GM23338 (cell line): ENCODE measurements at regions not wholly inside any gene's neighbourhood (a gene's known extent, or its start where the extent isn't known, plus 50 kb on each side); places are given as distances from the start of the nearest gene placed in this dataset.

Experiments
- ATAC-seq: fragments of 200-7000 bp; cut with Tn5 transposase; 3 replicates; pipeline ENCODE4 v1.9.1; 2020
- DNase-seq: peaks from one replicate; pipeline ENCODE4 v3.0.0-alpha.2; 2015; ENCODE audit warnings: low spot score
- H2AFZ ChIP-seq: fragments of 200-600 bp; sonication (generic); 2 replicates; pipeline ENCODE4 v1.8.0; 2016; ENCODE audit warnings: antibody characterized with exemption, mild to moderate bottlenecking, moderate library complexity
- H3F3A ChIP-seq: fragments of 200-600 bp; sonication (generic); replicated peaks from 2 replicates; pipeline ENCODE4 v1.8.0; 2017; ENCODE audit warnings: antibody characterized with exemption, mixed run types, low read depth
- H3K27ac ChIP-seq: fragments of 200-600 bp; sonication (generic); 2 replicates; pipeline ENCODE4 v1.6.1; 2016; ENCODE audit warnings: low read depth
- H3K27me3 ChIP-seq: fragments of 200-600 bp; sonication (generic); 2 replicates; pipeline ENCODE4 v1.8.0; 2016; ENCODE audit warnings: mild to moderate bottlenecking, mixed run types, moderate library complexity; ENCODE audit not compliant: insufficient read depth
- H3K36me3 ChIP-seq: fragments of 200-600 bp; sonication (generic); 2 replicates; pipeline ENCODE4 v1.8.0; 2016; ENCODE audit warnings: mild to moderate bottlenecking; ENCODE audit not compliant: insufficient read depth
- H3K4me1 ChIP-seq: fragments of 200-600 bp; sonication (generic); 2 replicates; pipeline ENCODE4 v1.8.0; 2016; ENCODE audit warnings: mild to moderate bottlenecking, moderate library complexity; ENCODE audit not compliant: insufficient read depth
- H3K4me2 ChIP-seq: fragments of 200-600 bp; sonication (generic); 2 replicates; pipeline ENCODE4 v1.7.1; 2017; ENCODE audit warnings: mixed run types
- H3K4me3 ChIP-seq: fragments of 200-600 bp; sonication (generic); 2 replicates; pipeline ENCODE4 v1.6.1; 2016; ENCODE audit warnings: mixed run types
- H3K79me2 ChIP-seq: fragments of 200-600 bp; sonication (generic); replicated peaks from 2 replicates; pipeline ENCODE4 v1.8.0; 2017; ENCODE audit warnings: mild to moderate bottlenecking; ENCODE audit not compliant: insufficient read depth
- H3K9me2 ChIP-seq: fragments of 200-600 bp; sonication (generic); 2 replicates; pipeline ENCODE4 v1.8.0; 2017; ENCODE audit not compliant: insufficient read depth
- H4K20me1 ChIP-seq: fragments of 200-600 bp; sonication (generic); replicated peaks from 2 replicates; pipeline ENCODE4 v1.8.0; 2017; ENCODE audit warnings: mild to moderate bottlenecking; ENCODE audit not compliant: insufficient read depth
- H3K27ac Mint-ChIP-seq: 2 replicates; pipeline ENCODE4 v1.8.0; 2020; ENCODE audit warnings: inconsistent platforms, mild to moderate bottlenecking, moderate library complexity, mixed read lengths
- H3K27me3 Mint-ChIP-seq: 3 replicates; pipeline ENCODE4 v1.8.0; 2022; ENCODE audit warnings: low read depth, mild to moderate bottlenecking, moderate library complexity, mixed read lengths, inconsistent platforms; ENCODE audit not compliant: insufficient read depth, poor library complexity
- H3K36me3 Mint-ChIP-seq: 3 replicates; pipeline ENCODE4 v1.8.0; 2021; ENCODE audit warnings: low read depth, mild to moderate bottlenecking, inconsistent platforms, moderate library complexity, mixed read lengths
- H3K4me1 Mint-ChIP-seq: 3 replicates; pipeline ENCODE4 v1.8.0; 2020; ENCODE audit warnings: mild to moderate bottlenecking, inconsistent platforms, mixed read lengths
- H3K4me3 Mint-ChIP-seq: 3 replicates; pipeline ENCODE4 v1.8.0; 2021; ENCODE audit warnings: moderate library complexity, mild to moderate bottlenecking, inconsistent platforms, mixed read lengths
- H3K9me3 Mint-ChIP-seq: 3 replicates; pipeline ENCODE4 v1.8.0; 2020; ENCODE audit warnings: moderate library complexity, mild to moderate bottlenecking, inconsistent platforms, mixed read lengths
- CREB1 ChIP-seq: fragments of 250-450 bp; sonication (Bioruptor Pico); IDR thresholded peaks from 2 replicates; pipeline ENCODE4 v1.5.0; 2020; ENCODE audit warnings: low read depth, mild to moderate bottlenecking, moderate library complexity
- CTCF ChIP-seq, 2 experiments: fragments of 200-600 bp in 1 of 2; sonication (generic) in 1 of 2; conservative IDR thresholded peaks; 2 replicates each; pipeline versions ENCODE4 v1.5.1 to v1.6.1; 2016 to 2017; ENCODE audit warnings: antibody characterized with exemption in 2 of 2, low read depth in 2 of 2, mild to moderate bottlenecking in 2 of 2, moderate library complexity in 1 of 2
- EZH2phosphoT487 ChIP-seq: fragments of 200-600 bp; sonication (generic); IDR thresholded peaks from one replicate; pipeline ENCODE4 v1.8.1; 2018; ENCODE audit warnings: antibody characterized with exemption; ENCODE audit not compliant: unreplicated experiment
- JUNB ChIP-seq: IDR thresholded peaks from one replicate; pipeline ENCODE4 v1.6.1; 2016; ENCODE audit warnings: antibody characterized with exemption; ENCODE audit not compliant: unreplicated experiment
- NANOG ChIP-seq: IDR thresholded peaks from 2 replicates; pipeline ENCODE4 v1.6.1; 2016; ENCODE audit warnings: antibody characterized with exemption, borderline replicate concordance
- REST ChIP-seq: IDR thresholded peaks from one replicate; pipeline ENCODE4 v1.6.1; 2018; ENCODE audit warnings: antibody characterized with exemption; ENCODE audit not compliant: unreplicated experiment
- STAT1 ChIP-seq: IDR thresholded peaks from one replicate; pipeline ENCODE4 v1.6.1; 2016; ENCODE audit warnings: antibody characterized with exemption; ENCODE audit not compliant: unreplicated experiment
- ZNF114 ChIP-seq: fragments of 250-450 bp; sonication (Bioruptor Pico); IDR thresholded peaks from 2 replicates; pipeline ENCODE4 v1.5.0; 2020; ENCODE audit warnings: mild to moderate bottlenecking, moderate library complexity
- TF ChIP-seq, protein P1 (sequence below): fragments of 250-450 bp; sonication (Bioruptor Pico); IDR thresholded peaks from 2 replicates; pipeline ENCODE4 v1.5.0; 2020; ENCODE audit warnings: mild to moderate bottlenecking, moderate library complexity

DNA sequence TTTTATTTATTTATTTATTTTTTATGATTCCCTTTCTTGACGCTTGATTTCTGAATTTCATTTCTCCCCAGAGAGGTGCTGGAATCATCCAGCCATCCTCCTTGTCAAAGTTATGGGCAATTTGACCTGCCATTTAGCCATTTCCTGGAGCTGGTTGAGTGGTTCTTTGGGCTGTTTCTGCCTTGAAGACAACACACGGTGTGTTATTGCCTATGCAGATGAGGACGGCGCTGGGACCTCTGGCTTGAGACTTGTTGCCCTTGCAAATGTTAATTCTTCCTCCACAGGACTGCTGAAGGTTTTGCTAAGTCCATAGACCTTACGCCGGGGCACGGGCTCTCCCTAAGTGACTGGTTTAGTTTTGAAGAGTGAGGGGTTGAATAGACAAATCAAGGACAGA lies 147.9 kb upstream of the PLET1 start (continued):
- TF ChIP-seq, protein P1, sequence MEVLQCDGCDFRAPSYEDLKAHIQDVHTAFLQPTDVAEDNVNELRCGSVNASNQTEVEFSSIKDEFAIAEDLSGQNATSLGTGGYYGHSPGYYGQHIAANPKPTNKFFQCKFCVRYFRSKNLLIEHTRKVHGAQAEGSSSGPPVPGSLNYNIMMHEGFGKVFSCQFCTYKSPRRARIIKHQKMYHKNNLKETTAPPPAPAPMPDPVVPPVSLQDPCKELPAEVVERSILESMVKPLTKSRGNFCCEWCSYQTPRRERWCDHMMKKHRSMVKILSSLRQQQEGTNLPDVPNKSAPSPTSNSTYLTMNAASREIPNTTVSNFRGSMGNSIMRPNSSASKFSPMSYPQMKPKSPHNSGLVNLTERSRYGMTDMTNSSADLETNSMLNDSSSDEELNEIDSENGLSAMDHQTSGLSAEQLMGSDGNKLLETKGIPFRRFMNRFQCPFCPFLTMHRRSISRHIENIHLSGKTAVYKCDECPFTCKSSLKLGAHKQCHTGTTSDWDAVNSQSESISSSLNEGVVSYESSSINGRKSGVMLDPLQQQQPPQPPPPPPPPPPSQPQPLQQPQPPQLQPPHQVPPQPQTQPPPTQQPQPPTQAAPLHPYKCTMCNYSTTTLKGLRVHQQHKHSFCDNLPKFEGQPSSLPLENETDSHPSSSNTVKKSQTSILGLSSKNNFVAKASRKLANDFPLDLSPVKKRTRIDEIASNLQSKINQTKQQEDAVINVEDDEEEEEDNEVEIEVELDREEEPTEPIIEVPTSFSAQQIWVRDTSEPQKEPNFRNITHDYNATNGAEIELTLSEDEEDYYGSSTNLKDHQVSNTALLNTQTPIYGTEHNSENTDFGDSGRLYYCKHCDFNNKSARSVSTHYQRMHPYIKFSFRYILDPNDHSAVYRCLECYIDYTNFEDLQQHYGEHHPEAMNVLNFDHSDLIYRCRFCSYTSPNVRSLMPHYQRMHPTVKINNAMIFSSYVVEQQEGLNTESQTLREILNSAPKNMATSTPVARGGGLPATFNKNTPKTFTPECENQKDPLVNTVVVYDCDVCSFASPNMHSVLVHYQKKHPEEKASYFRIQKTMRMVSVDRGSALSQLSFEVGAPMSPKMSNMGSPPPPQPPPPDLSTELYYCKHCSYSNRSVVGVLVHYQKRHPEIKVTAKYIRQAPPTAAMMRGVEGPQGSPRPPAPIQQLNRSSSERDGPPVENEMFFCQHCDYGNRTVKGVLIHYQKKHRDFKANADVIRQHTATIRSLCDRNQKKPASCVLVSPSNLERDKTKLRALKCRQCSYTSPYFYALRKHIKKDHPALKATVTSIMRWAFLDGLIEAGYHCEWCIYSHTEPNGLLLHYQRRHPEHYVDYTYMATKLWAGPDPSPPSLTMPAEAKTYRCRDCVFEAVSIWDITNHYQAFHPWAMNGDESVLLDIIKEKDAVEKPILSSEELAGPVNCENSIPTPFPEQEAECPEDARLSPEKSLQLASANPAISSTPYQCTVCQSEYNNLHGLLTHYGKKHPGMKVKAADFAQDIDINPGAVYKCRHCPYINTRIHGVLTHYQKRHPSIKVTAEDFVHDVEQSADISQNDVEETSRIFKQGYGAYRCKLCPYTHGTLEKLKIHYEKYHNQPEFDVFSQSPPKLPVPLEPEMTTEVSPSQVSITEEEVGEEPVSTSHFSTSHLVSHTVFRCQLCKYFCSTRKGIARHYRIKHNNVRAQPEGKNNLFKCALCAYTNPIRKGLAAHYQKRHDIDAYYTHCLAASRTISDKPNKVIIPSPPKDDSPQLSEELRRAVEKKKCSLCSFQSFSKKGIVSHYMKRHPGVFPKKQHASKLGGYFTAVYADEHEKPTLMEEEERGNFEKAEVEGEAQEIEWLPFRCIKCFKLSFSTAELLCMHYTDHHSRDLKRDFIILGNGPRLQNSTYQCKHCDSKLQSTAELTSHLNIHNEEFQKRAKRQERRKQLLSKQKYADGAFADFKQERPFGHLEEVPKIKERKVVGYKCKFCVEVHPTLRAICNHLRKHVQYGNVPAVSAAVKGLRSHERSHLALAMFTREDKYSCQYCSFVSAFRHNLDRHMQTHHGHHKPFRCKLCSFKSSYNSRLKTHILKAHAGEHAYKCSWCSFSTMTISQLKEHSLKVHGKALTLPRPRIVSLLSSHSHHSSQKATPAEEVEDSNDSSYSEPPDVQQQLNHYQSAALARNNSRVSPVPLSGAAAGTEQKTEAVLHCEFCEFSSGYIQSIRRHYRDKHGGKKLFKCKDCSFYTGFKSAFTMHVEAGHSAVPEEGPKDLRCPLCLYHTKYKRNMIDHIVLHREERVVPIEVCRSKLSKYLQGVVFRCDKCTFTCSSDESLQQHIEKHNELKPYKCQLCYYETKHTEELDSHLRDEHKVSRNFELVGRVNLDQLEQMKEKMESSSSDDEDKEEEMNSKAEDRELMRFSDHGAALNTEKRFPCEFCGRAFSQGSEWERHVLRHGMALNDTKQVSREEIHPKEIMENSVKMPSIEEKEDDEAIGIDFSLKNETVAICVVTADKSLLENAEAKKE, result peak; percentile 94
- no peak for TF ChIP-seq EZH2phosphoT487
- TF ChIP-seq CREB1 (CRISPR knock-in tag), result no peak
- no peak for TF ChIP-seq JUNB
- no peak for TF ChIP-seq NANOG
- no peak for TF ChIP-seq STAT1

DNA sequence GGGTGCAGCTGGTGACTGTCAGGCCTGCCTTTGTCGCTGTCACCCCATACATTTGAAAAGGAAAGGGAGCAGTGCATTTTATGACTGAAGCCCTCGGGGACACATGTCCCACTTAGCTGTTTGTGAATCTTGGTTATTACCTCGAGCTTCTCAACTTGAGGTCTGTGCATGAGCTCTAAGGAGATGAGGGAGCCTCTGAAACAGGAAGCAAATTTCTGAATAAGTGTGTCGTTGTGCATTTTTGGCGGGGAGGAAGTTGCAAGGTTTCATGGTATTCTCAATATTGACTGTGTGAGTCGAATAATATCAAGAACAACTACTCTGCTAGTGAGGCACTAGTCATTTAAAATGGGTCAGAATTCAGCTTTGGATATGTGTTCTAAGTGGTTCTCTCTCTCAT lies 149.7 kb upstream of the PLET1 start:
- Histone ChIP-seq H3K79me2 (no peaks in the 10 kb centered on the region), H3K9me2 (peaks cover 29% of the 10 kb centered on the region), H3K4me1 (peaks cover 7% of the 10 kb centered on the region; the same call in 1 of the 2 replicates), H4K20me1 (no peaks in the 10 kb centered on the region), H3K36me3 (no peaks in the 10 kb centered on the region; the same call in 1 of the 2 replicates), H3K27me3 (no peaks in the 10 kb centered on the region), H2AFZ (no peak overlapping the region), H3K4me2 (no peak overlapping the region), H3F3A (no peaks in the 10 kb centered on the region), H3K27ac (no peak overlapping the region), H3K4me3 (no peak overlapping the region)
- peaks cover 4% of the 10 kb centered on the region for H3K27me3 Mint-ChIP-seq
- peaks cover 6% of the 10 kb centered on the region; the same call in 2 of the 3 replicates for H3K36me3 Mint-ChIP-seq
- H3K4me1 Mint-ChIP-seq, result peaks cover 11% of the 10 kb centered on the region
- DNase-seq, result no peak
- ATAC-seq, result no peak
- H3K9me3 Mint-ChIP-seq, result peaks cover 16% of the 10 kb centered on the region
- H3K27ac Mint-ChIP-seq, result no peak overlapping the region
- H3K4me3 Mint-ChIP-seq, result no peak overlapping the region
- TF ChIP-seq CTCF (conservative IDR thresholded peaks at IDR 0.05; ENCODE audit: low read depth in 2 of 2) (no peak), REST (no peak), NANOG (no peak), EZH2phosphoT487 (no peak), STAT1 (no peak), JUNB (no peak), ZNF114 (CRISPR knock-in tag) (no peak)
